M059J (cell line): ENCODE measurements at regions not wholly inside any gene's neighbourhood (a gene's known extent, or its start where the extent isn't known, plus 50 kb on each side); places are given as distances from the start of the nearest gene placed in this dataset.
A peak's percentile ranks its signal among the peaks of the same experiment; 100 is the strongest.

Experiments
- DNase-seq: peaks from one replicate; pipeline ENCODE4 v3.0.0-alpha.2; 2012; ENCODE audit warnings: low read depth

- no peak for DNase-seq
These were observed 118.4 kb upstream of the SLC7A1 start for GRCh38 chr13:29713839-29714238.

- DNase-seq: no peak
These were observed 116.3 kb upstream of the SLC7A1 start for GRCh38 chr13:29711776-29712175.

- DNase-seq: no peak
These were observed 115.0 kb upstream of the SLC7A1 start for GRCh38 chr13:29710511-29710910.

GRCh38 chr13:29709407-29710069 lies 114.0 kb upstream of the SLC7A1 start:
- DNase-seq: no peak

GRCh38 chr13:29707876-29708543 lies 112.5 kb upstream of the SLC7A1 start:
- DNase-seq: peak; percentile 43

GRCh38 chr13:29706923-29707322 lies 111.4 kb upstream of the SLC7A1 start:
- no peak for DNase-seq

GRCh38 chr13:29704648-29705047 lies 109.2 kb upstream of the SLC7A1 start:
- no peak for DNase-seq

- no peak for DNase-seq
These were observed 107.9 kb upstream of the SLC7A1 start for GRCh38 chr13:29703421-29703820.

GRCh38 chr13:29702912-29703351 lies 107.4 kb upstream of the SLC7A1 start:
- DNase-seq: peak; percentile 85

GRCh38 chr13:29698106-29698505 lies 102.6 kb upstream of the SLC7A1 start:
- no peak for DNase-seq

GRCh38 chr13:29696606-29697005 lies 101.1 kb upstream of the SLC7A1 start:
- no peak for DNase-seq

GRCh38 chr13:29693275-29693945 lies 97.9 kb upstream of the SLC7A1 start:
- no peak for DNase-seq

GRCh38 chr13:29689548-29689947 lies 94.1 kb upstream of the SLC7A1 start:
- DNase-seq: no peak

GRCh38 chr13:29688193-29688592 lies 92.7 kb upstream of the SLC7A1 start:
- DNase-seq: no peak

GRCh38 chr13:29684441-29684840 lies 89.0 kb upstream of the SLC7A1 start:
- peak; percentile 71 for DNase-seq

- DNase-seq: no peak
These were observed 87.6 kb upstream of the SLC7A1 start for GRCh38 chr13:29683041-29683440.

GRCh38 chr13:29681864-29682263 lies 86.4 kb upstream of the SLC7A1 start:
- DNase-seq: no peak

- peak; percentile 14 for DNase-seq
These were observed 84.0 kb upstream of the SLC7A1 start for GRCh38 chr13:29679396-29680053.

- no peak for DNase-seq
These were observed 82.1 kb upstream of the SLC7A1 start for GRCh38 chr13:29677627-29678026.

- DNase-seq: peak; percentile 38
These were observed 81.5 kb upstream of the SLC7A1 start for GRCh38 chr13:29676941-29677452.

- peak; percentile 57 for DNase-seq
These were observed 81.0 kb upstream of the SLC7A1 start for GRCh38 chr13:29676535-29676934.

- no peak for DNase-seq
These were observed 79.0 kb upstream of the SLC7A1 start for GRCh38 chr13:29674532-29674931.
